Right renal pelvis (tissue), 4 donors: ENCODE measurements at regions not wholly inside any gene's neighbourhood (a gene's known extent, or its start where the extent isn't known, plus 50 kb on each side); places are given as distances from the start of the nearest gene placed in this dataset.
"Not testable (repeated sequence)": the region's sequence is repeated elsewhere in the genome, so short reads cannot be mapped to it uniquely, and the experiment has no call there.

Experiments used
- DNase-seq, 4 donors: peaks; one replicate each; pipeline ENCODE4 v3.0.0-alpha.2; 2013; ENCODE audit warnings: low read depth in 4 of 4, low spot score in 3 of 4, missing footprints in 1 of 4

- DNase-seq = peak; percentile 63 to 76 (median 74)
These were observed 336.7 kb upstream of the IGF1R start for GRCh38 chr15:98311566-98312188.

- DNase-seq = no peak
These were observed 335.4 kb upstream of the IGF1R start for GRCh38 chr15:98312913-98313312.

GRCh38 chr15:98315971-98316370 lies 332.4 kb upstream of the IGF1R start:
- DNase-seq = no peak

- peak in 2 of 4 donors; percentile 46 to 52 for DNase-seq
These were observed 326.4 kb upstream of the IGF1R start for GRCh38 chr15:98321896-98322295.

- DNase-seq = no peak
These were observed 325.8 kb upstream of the IGF1R start for GRCh38 chr15:98322581-98322980.

- DNase-seq = no peak
These were observed 323.9 kb upstream of the IGF1R start for GRCh38 chr15:98324341-98324970.

- DNase-seq = no peak
These were observed 321.5 kb upstream of the IGF1R start for GRCh38 chr15:98326804-98327203.

- no peak for DNase-seq
These were observed 318.1 kb upstream of the IGF1R start for GRCh38 chr15:98330258-98330657.

- DNase-seq = no peak
These were observed 317.5 kb upstream of the IGF1R start for GRCh38 chr15:98330692-98331435.

- no peak for DNase-seq
These were observed 316.7 kb upstream of the IGF1R start for GRCh38 chr15:98331676-98332075.

GRCh38 chr15:98333251-98333650 lies 315.1 kb upstream of the IGF1R start:
- DNase-seq = no peak

- no peak for DNase-seq
These were observed 305.4 kb upstream of the IGF1R start for GRCh38 chr15:98342911-98343310.

GRCh38 chr15:98344591-98344990 lies 303.7 kb upstream of the IGF1R start:
- DNase-seq = no peak

GRCh38 chr15:98347001-98347400 lies 301.3 kb upstream of the IGF1R start:
- DNase-seq = no peak

GRCh38 chr15:98347866-98348265 lies 300.5 kb upstream of the IGF1R start:
- DNase-seq = no peak

- DNase-seq = no peak
These were observed 298.1 kb upstream of the IGF1R start for GRCh38 chr15:98350276-98350675.

- not testable (repeated sequence) for DNase-seq
These were observed 290.1 kb upstream of the IGF1R start for GRCh38 chr15:98358274-98358673.

GRCh38 chr15:98358971-98359370 lies 289.4 kb upstream of the IGF1R start:
- DNase-seq = no peak

GRCh38 chr15:98363416-98363815 lies 284.9 kb upstream of the IGF1R start:
- no peak for DNase-seq

GRCh38 chr15:98363955-98364354 lies 284.4 kb upstream of the IGF1R start:
- DNase-seq = no peak

GRCh38 chr15:98369081-98369716 lies 279.1 kb upstream of the IGF1R start:
- DNase-seq = no peak
